Fibroblast of mammary gland (primary cell): ENCODE measurements at regions not wholly inside any gene's neighbourhood (a gene's known extent, or its start where the extent isn't known, plus 50 kb on each side); places are given as distances from the start of the nearest gene placed in this dataset.

Experiments
- DNase-seq: peaks from one replicate; pipeline ENCODE4 v3.0.0-alpha.2; 2010; ENCODE audit warnings: low read depth
- H3K4me3 ChIP-seq: 2 replicates; pipeline ENCODE4 v1.5.1; 2011; ENCODE audit warnings: low read depth, mild to moderate bottlenecking, low read length, moderate library complexity; ENCODE audit not compliant: control insufficient read depth
- TF ChIP-seq, protein P1 (sequence below): conservative IDR thresholded peaks from 2 replicates; pipeline ENCODE4 v1.5.1; 2011; ENCODE audit warnings: low read depth, low read length, inconsistent platforms; ENCODE audit not compliant: control insufficient read depth, insufficient read depth

DNA sequence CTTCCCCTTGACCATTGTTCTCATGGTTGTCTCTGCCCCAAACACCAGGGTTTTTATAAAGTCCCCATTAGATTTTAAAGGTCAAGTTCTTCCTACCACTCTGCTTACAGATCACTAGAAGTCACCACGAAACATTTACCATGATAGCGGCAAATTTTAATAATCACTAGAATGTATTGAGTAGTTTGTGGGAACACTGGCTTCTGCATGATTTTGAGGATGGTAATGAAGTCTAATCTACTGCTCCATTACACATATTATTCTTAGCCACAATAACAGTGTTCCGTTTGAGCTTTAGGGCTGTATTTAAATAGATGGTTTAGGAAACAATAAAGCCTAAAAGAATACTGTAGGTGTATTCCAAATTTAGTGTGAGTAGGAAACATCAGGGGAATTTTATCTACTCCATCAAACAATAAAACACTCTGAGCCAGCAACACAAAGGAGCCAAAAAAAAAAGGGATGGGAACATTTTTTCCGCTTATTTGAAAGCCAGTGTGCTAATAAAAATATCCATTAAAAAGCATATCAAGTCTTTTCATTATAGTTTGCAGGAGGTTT, 49.7 kb downstream of the KLF12 start:
- no peak for DNase-seq
- TF ChIP-seq, protein P1, sequence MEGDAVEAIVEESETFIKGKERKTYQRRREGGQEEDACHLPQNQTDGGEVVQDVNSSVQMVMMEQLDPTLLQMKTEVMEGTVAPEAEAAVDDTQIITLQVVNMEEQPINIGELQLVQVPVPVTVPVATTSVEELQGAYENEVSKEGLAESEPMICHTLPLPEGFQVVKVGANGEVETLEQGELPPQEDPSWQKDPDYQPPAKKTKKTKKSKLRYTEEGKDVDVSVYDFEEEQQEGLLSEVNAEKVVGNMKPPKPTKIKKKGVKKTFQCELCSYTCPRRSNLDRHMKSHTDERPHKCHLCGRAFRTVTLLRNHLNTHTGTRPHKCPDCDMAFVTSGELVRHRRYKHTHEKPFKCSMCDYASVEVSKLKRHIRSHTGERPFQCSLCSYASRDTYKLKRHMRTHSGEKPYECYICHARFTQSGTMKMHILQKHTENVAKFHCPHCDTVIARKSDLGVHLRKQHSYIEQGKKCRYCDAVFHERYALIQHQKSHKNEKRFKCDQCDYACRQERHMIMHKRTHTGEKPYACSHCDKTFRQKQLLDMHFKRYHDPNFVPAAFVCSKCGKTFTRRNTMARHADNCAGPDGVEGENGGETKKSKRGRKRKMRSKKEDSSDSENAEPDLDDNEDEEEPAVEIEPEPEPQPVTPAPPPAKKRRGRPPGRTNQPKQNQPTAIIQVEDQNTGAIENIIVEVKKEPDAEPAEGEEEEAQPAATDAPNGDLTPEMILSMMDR, result no peak

GRCh38 chr13:74082741-74083160, 51.5 kb downstream of the KLF12 start:
- TF ChIP-seq, protein P1, result no peak
- no peak for DNase-seq
- no peak overlapping the region for H3K4me3 ChIP-seq

More for the DNA sequence above, 49.7 kb downstream of the KLF12 start:
- no peak overlapping the region for H3K4me3 ChIP-seq

DNA sequence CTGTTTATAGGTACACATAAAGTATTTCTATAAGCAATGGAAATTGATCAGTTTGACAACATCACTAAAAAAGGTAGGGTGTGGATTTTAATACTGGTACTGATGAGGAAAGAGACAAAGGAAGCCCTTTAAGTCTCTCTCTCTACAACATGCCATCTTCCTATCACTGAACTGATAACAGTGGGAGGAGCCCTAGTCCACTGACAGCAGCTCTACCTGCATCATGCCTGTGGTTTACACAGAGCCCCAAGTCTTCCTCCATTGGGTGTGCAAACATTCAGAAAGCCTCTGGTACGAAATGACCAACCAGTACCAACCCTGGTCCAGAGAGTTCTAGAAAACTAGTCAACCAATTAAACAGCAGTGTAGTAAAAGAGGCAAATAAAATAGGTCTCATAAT, 53.4 kb downstream of the KLF12 start:
- TF ChIP-seq, protein P1, result no peak
- H3K4me3 ChIP-seq, result no peak overlapping the region
- DNase-seq, result no peak

DNA sequence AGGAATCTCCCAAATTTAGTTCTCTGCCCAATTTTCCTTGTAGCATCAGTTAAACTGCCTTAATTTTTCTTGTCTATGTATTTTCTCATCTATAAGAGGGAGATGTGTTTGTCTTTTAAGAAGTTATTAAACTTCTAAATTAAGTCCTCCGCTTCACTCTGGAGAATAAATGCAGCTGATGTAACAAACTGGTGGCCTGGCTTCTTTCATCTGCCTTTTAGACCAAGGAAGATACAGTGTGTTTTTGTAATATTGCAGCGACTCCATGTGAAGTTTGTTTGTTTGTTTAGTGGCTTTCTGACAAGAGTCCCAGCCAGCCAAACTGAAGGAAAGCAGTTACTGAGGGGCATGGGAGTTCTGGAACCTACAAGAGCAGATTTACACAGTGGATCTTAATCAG, 56.4 kb downstream of the KLF12 start:
- DNase-seq, result peak; percentile 16
- no peak overlapping the region for H3K4me3 ChIP-seq
- TF ChIP-seq, protein P1, result no peak

DNA sequence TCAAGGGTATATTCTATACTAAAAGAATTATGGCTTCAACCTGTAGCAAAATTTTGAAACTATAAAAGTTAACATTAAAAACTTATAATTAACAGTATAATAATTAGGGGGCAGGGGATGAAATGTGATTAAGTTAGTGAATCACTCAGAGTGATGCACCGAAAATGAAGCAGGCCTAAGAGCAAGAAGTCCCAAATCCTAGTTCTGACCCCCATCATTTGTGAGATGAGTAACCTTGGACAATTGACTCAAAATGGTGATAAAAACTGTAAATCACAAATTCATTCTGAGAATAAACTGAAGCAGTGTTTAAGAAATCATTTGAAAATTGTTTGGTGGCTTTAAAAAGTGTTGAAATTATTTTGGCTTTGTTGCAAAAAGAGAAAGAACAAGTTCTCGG, 56.8 kb downstream of the KLF12 start:
- DNase-seq, result no peak
- H3K4me3 ChIP-seq, result no peak overlapping the region
- TF ChIP-seq, protein P1, result no peak

DNA sequence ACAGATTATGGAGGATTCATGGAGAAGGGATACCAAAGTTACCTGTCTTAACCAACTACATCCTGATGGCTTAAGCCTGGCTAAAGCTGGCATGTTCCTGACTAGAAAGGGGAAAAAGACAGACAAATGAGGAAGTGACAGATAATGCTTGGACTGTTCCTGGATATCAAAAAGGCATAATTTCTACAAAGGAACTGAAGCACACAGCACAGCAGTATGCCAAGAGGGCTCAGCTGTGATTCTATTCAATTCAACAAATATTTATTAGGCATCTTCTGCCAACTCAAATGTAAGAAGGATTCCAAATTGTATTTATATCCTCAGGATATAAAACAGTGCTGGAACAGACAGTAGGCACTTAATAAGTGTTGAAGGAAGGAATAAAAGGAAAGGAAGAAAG, 59.5 kb downstream of the KLF12 start:
- TF ChIP-seq, protein P1, result no peak
- DNase-seq, result peak; percentile 30
- no peak overlapping the region for H3K4me3 ChIP-seq

DNA sequence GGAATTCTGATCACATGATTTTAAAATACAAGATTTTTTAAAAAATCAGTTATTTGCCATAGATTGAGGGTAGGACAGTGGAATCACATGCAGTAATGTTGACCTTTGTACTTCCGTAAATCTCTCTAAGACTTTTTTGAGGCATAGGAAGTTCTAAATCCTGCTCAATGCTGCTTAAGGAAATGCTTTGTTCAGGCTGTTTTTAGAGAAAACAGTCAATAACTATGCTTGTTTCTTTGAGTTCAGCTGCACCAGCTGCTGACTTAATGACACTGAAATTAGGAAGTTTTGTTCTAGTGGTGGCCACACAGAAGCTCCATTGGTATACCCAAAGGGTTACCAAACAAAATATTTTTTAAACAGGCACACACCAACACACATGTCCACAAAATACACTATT, 60.9 kb downstream of the KLF12 start:
- H3K4me3 ChIP-seq, result no peak overlapping the region
- TF ChIP-seq, protein P1, result no peak
- DNase-seq, result no peak
